Type B pancreatic cell (in vitro differentiated cells): ENCODE measurements at regions not wholly inside any gene's neighbourhood (a gene's known extent, or its start where the extent isn't known, plus 50 kb on each side); places are given as distances from the start of the nearest gene placed in this dataset.

ENCODE experiments used
- DNase-seq: peaks from one replicate; pipeline ENCODE4 v3.0.0; 2021; ENCODE audit warnings: mixed read lengths; ENCODE audit not compliant: unreplicated experiment; ENCODE audit errors: extremely low spot score
- H3K27ac Mint-ChIP-seq: 2 replicates; pipeline ENCODE4 v1.8.0; 2021; ENCODE audit warnings: mild to moderate bottlenecking, mixed read lengths
- H3K27me3 Mint-ChIP-seq: 2 replicates; pipeline ENCODE4 v1.8.0; 2021; ENCODE audit warnings: mixed read lengths
- H3K36me3 Mint-ChIP-seq: 2 replicates; pipeline ENCODE4 v1.8.0; 2021; ENCODE audit warnings: mixed read lengths
- H3K4me1 Mint-ChIP-seq: one replicate; pipeline ENCODE4 v1.8.0; 2021; ENCODE audit warnings: mixed read lengths; ENCODE audit not compliant: unreplicated experiment
- H3K4me3 Mint-ChIP-seq: 2 replicates; pipeline ENCODE4 v1.8.0; 2021; ENCODE audit warnings: mild to moderate bottlenecking, mixed read lengths
- H3K9me3 Mint-ChIP-seq: 2 replicates; pipeline ENCODE4 v1.8.0; 2021; ENCODE audit warnings: mixed read lengths
- TF ChIP-seq, protein P1 (sequence below): fragments of 200-600 bp; sonication (generic); conservative IDR thresholded peaks from 2 replicates; pipeline ENCODE4 v1.5.0; 2021; ENCODE audit warnings: antibody characterized with exemption, mild to moderate bottlenecking

DNA sequence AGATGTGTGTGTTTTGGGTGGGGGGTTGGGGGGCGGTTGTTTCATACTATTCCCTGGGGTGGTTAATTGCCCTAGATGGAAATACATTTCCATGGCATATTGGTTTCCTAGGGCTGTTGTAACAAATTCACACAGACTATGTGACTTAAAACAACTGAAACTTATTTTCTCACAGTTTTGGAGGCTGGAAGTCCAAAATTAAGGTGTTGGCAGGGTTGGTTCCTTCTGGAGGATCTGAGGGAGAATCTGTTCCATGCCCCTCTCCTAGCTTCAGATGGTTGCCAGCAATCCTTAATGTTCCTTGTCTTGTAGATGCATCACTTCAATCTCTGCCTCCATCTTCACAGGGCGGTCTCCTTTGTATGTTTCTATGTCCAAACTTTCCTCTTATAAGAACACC lies 353.7 kb upstream of the ACTBL2 start:
- no peaks in the 10 kb centered on the region for H3K27me3 Mint-ChIP-seq
- H3K36me3 Mint-ChIP-seq: no peaks in the 10 kb centered on the region
- no peak for DNase-seq
- no peak overlapping the region for H3K4me3 Mint-ChIP-seq
- H3K4me1 Mint-ChIP-seq: peaks cover 36% of the 10 kb centered on the region
- TF ChIP-seq, protein P1, sequence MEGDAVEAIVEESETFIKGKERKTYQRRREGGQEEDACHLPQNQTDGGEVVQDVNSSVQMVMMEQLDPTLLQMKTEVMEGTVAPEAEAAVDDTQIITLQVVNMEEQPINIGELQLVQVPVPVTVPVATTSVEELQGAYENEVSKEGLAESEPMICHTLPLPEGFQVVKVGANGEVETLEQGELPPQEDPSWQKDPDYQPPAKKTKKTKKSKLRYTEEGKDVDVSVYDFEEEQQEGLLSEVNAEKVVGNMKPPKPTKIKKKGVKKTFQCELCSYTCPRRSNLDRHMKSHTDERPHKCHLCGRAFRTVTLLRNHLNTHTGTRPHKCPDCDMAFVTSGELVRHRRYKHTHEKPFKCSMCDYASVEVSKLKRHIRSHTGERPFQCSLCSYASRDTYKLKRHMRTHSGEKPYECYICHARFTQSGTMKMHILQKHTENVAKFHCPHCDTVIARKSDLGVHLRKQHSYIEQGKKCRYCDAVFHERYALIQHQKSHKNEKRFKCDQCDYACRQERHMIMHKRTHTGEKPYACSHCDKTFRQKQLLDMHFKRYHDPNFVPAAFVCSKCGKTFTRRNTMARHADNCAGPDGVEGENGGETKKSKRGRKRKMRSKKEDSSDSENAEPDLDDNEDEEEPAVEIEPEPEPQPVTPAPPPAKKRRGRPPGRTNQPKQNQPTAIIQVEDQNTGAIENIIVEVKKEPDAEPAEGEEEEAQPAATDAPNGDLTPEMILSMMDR: no peak
- peaks cover 9% of the 10 kb centered on the region for H3K9me3 Mint-ChIP-seq
- peak overlapping the region; percentile 92 for H3K27ac Mint-ChIP-seq

DNA sequence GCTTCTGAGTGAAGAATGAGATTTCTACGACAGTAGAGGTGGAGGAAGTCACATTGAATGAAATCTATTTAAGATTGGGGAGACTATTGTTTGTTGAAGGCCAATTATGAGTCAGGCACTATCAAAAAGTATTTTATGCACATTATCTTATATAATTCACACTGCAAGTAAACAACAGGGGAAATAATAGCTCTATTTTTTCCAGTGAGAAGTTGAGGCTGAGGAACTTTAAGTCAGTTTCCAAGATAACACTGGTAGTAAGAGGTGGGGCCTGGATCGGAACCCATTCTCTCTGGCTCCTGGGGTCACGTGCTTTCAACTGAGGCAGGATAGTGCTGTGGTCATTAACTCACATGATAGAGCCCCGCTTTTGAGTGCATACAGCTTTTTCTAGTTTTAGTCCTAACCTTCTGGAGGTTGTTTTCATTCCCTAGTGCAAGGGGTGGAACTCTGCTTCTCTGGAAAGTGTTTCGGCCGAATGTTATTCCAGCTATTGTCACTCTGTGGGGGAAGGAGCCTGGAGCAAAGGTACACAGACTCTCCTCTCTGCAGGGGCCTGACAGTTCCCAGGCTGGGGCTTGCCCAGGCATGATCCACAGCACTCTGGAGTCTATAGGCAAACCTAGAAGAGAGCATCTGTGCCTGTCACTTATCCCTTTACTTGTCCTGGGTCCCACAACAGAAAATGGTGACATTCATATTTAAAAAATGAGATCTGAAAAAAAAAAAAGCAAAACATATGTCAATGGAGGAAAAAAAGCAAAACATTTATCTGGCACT lies 352.4 kb upstream of the ACTBL2 start:
- Mint-ChIP-seq H3K27ac (peak overlapping the region; percentile 92), H3K36me3 (no peaks in the 10 kb centered on the region), H3K4me1 (peaks cover 36% of the 10 kb centered on the region), H3K4me3 (peak overlapping the region; percentile 51), H3K9me3 (peaks cover 9% of the 10 kb centered on the region), H3K27me3 (no peaks in the 10 kb centered on the region)
- DNase-seq: no peak
- TF ChIP-seq, protein P1: no peak

DNA sequence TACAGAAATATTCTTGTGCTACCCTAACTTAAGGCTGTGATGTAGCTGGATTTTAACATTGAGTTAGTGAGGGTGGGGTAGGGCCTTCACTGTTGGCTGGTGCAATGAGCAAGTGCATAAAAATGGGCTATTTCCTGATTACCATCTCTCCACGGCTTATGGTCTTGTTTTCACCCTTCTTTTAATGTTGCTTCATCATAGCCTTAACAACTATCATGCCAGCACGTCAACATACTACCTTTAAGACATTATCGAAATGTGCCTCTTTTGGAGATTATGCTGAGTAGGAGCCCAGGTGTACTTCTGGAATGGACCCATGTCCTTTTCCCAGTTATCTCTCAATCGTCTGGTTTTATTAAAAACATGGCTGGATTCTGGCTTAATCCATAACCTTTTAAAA lies 350.9 kb upstream of the ACTBL2 start:
- Mint-ChIP-seq H3K27me3 (no peaks in the 10 kb centered on the region), H3K4me1 (peaks cover 25% of the 10 kb centered on the region), H3K4me3 (no peak overlapping the region), H3K36me3 (no peaks in the 10 kb centered on the region), H3K27ac (no peak overlapping the region), H3K9me3 (peaks cover 9% of the 10 kb centered on the region)
- no peak for DNase-seq
- TF ChIP-seq, protein P1: no peak

DNA sequence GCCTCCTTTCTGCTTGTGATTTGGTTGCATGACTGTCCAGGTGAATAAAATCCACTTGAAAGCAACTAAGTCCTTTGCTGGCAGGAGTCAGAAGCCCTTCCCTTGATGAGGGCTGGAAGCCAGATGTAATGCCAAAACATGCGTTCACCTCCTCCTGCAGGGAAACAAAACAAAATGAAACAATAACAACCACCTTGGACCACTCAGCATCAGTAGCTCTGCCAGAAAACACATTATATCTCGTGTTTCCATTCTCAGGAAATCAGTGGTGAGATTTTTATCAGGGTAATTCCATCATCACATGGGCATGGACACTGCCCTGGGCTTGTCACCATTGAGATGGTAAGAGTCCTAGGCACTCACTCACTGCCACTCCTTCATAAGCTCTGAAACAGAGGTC lies 350.3 kb upstream of the ACTBL2 start:
- Mint-ChIP-seq H3K27me3 (no peaks in the 10 kb centered on the region), H3K27ac (no peak overlapping the region), H3K9me3 (peaks cover 9% of the 10 kb centered on the region), H3K4me1 (peaks cover 21% of the 10 kb centered on the region), H3K36me3 (no peaks in the 10 kb centered on the region), H3K4me3 (no peak overlapping the region)
- no peak for DNase-seq
- TF ChIP-seq, protein P1: no peak

DNA sequence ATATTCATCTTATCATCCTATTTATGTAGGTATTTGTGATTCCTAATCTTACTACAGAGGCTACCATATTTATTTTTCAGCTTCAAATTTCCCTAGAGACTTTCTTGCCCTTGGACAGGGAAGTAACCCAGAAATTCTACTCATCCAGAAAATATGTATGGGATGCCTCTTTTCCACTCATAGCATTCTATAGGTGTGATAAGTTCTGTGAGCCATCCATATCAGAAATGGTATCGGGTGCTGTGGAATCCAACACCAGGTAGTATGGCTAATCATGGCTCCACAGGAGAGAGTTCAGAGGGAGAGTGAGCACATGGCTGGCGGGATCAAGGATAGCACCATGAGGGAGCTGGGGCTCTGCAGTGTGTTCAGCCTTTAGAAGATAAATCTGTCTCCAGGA lies 349.3 kb upstream of the ACTBL2 start:
- H3K27ac Mint-ChIP-seq: no peak overlapping the region

More for the DNA sequence above, 349.3 kb upstream of the ACTBL2 start:
- TF ChIP-seq, protein P1: no peak
- DNase-seq: no peak
- H3K36me3 Mint-ChIP-seq: no peaks in the 10 kb centered on the region
- peaks cover 17% of the 10 kb centered on the region for H3K4me1 Mint-ChIP-seq
- H3K27me3 Mint-ChIP-seq: no peaks in the 10 kb centered on the region
- no peak overlapping the region for H3K4me3 Mint-ChIP-seq
- peaks cover 9% of the 10 kb centered on the region for H3K9me3 Mint-ChIP-seq
